Mesenchymal stem cell (in vitro differentiated cells and primary cell): ENCODE measurements at regions not wholly inside any gene's neighbourhood (a gene's known extent, or its start where the extent isn't known, plus 50 kb on each side); places are given as distances from the start of the nearest gene placed in this dataset.
A peak's percentile ranks its signal among the peaks of the same experiment; 100 is the strongest.

ENCODE experiments used
- DNase-seq: peaks from one replicate; pipeline ENCODE4 v3.0.0-alpha.2; 2013
- H2AFZ ChIP-seq: one replicate; pipeline ENCODE4 v1.6.1; 2013; ENCODE audit warnings: low read depth, mild to moderate bottlenecking, control low read depth, inconsistent platforms, low read length, moderate library complexity
- H2AK5ac ChIP-seq: 2 replicates; pipeline ENCODE4 v1.6.1; 2013; ENCODE audit warnings: low read length, moderate library complexity, mild to moderate bottlenecking, inconsistent platforms; ENCODE audit not compliant: severe bottlenecking
- H2BK120ac ChIP-seq: one replicate; pipeline ENCODE4 v1.6.1; 2013; ENCODE audit warnings: low read depth, mild to moderate bottlenecking, inconsistent platforms, low read length, moderate library complexity
- H2BK12ac ChIP-seq, 2 experiments: one replicate each; pipeline ENCODE4 v1.6.1; 2013; ENCODE audit warnings: inconsistent platforms in 2 of 2, low read length in 2 of 2, mild to moderate bottlenecking in 2 of 2, moderate library complexity in 2 of 2, control low read depth in 1 of 2
- H2BK15ac ChIP-seq: one replicate; pipeline ENCODE4 v1.6.1; 2013; ENCODE audit warnings: mild to moderate bottlenecking, low read depth, inconsistent platforms; ENCODE audit not compliant: poor library complexity, severe bottlenecking
- H2BK5ac ChIP-seq: 2 replicates; pipeline ENCODE4 v1.6.1; 2013; ENCODE audit warnings: low read depth, mild to moderate bottlenecking, low read length, control low read depth, inconsistent platforms; ENCODE audit not compliant: poor library complexity, severe bottlenecking
- H3K14ac ChIP-seq, 2 experiments: one replicate each; pipeline ENCODE4 v1.6.1; 2013; ENCODE audit warnings: inconsistent platforms in 2 of 2, low read length in 2 of 2, control low read depth in 1 of 2, mild to moderate bottlenecking in 1 of 2, moderate library complexity in 1 of 2
- H3K18ac ChIP-seq, 2 experiments: one replicate each; pipeline ENCODE4 v1.6.1; 2013; ENCODE audit warnings: inconsistent platforms in 2 of 2, low read length in 2 of 2, control low read depth in 1 of 2, low read depth in 1 of 2, mild to moderate bottlenecking in 1 of 2
- H3K23ac ChIP-seq, 2 experiments: one replicate each; pipeline ENCODE4 v1.6.1; 2013; ENCODE audit warnings: inconsistent platforms in 2 of 2, low read length in 2 of 2, mild to moderate bottlenecking in 2 of 2, moderate library complexity in 2 of 2, control low read depth in 1 of 2
- H3K27ac ChIP-seq: 2 replicates; pipeline ENCODE4 v1.5.1; 2013; ENCODE audit warnings: mild to moderate bottlenecking, moderate library complexity, low read length, control low read depth, inconsistent platforms; ENCODE audit not compliant: poor library complexity, severe bottlenecking
- H3K27me3 ChIP-seq, 2 experiments: 2 replicates each; pipeline versions ENCODE4 v1.6.1 to v1.7.0; 2013; ENCODE audit warnings: low read length in 2 of 2, mild to moderate bottlenecking in 2 of 2, moderate library complexity in 2 of 2, control low read depth in 1 of 2, inconsistent platforms in 1 of 2; ENCODE audit not compliant: control insufficient read depth in 1 of 2, insufficient read depth in 1 of 2
- H3K36me3 ChIP-seq, 2 experiments: 2 replicates each; pipeline versions ENCODE4 v1.6.1 to v1.7.0; 2013; ENCODE audit warnings: low read length in 2 of 2, control low read depth in 1 of 2, inconsistent platforms in 1 of 2, low read depth in 1 of 2, mild to moderate bottlenecking in 1 of 2; ENCODE audit not compliant: insufficient read depth in 2 of 2, control insufficient read depth in 1 of 2
- H3K4ac ChIP-seq, 2 experiments: one replicate each; pipeline ENCODE4 v1.6.1; 2013; ENCODE audit warnings: inconsistent platforms in 2 of 2, low read length in 2 of 2, mild to moderate bottlenecking in 2 of 2, moderate library complexity in 2 of 2, control low read depth in 1 of 2, low read depth in 1 of 2
- H3K4me1 ChIP-seq: 2 replicates; pipeline ENCODE4 v1.6.1; 2013; ENCODE audit warnings: low read depth, low read length, control low read depth; ENCODE audit not compliant: control insufficient read depth, insufficient read depth
- H3K4me2 ChIP-seq: 2 replicates; pipeline ENCODE4 v1.6.1; 2013; ENCODE audit warnings: low read length, mild to moderate bottlenecking, inconsistent platforms; ENCODE audit not compliant: poor library complexity, severe bottlenecking
- H3K4me3 ChIP-seq, 2 experiments: 2 replicates each; pipeline versions ENCODE4 v1.5.1 to v1.7.0; 2013; ENCODE audit warnings: low read length in 2 of 2, mild to moderate bottlenecking in 2 of 2, control low read depth in 1 of 2, low read depth in 1 of 2; ENCODE audit not compliant: insufficient read depth in 1 of 2
- H3K79me1 ChIP-seq: replicated peaks from 2 replicates; pipeline ENCODE4 v1.6.1; 2013; ENCODE audit warnings: mild to moderate bottlenecking, control low read depth, low read length, inconsistent platforms; ENCODE audit not compliant: poor library complexity, severe bottlenecking
- H3K9ac ChIP-seq: 2 replicates; pipeline ENCODE4 v1.7.0; 2013; ENCODE audit warnings: mild to moderate bottlenecking, low read length, moderate library complexity
- H3K9me3 ChIP-seq: 2 replicates; pipeline ENCODE4 v1.7.0; 2013; ENCODE audit warnings: mild to moderate bottlenecking, low read length; ENCODE audit not compliant: control insufficient read depth
- H4K8ac ChIP-seq: one replicate; pipeline ENCODE4 v1.6.1; 2013; ENCODE audit warnings: inconsistent platforms, mild to moderate bottlenecking, low read length, moderate library complexity
- H4K91ac ChIP-seq: one replicate; pipeline ENCODE4 v1.6.1; 2013; ENCODE audit warnings: mild to moderate bottlenecking, low read length, inconsistent platforms
- WGBS: methylation state at CpG from one replicate; pipeline ENCODE4 v1.1.7; 2013; ENCODE audit warnings: mixed read lengths; 5-methylcytosine and 5-hydroxymethylcytosine counted together

GRCh38 chr3:193829781-193830180 is 236.8 kb downstream of the OPA1 start:
- Histone ChIP-seq H2AFZ (no peak overlapping the region), H3K36me3 (no peaks in the 10 kb centered on the region), H3K4me1 (peaks cover 15% of the 10 kb centered on the region), H3K27ac (no peak overlapping the region), H4K91ac (no peak overlapping the region), H4K8ac (no peak overlapping the region), H3K23ac (no peak overlapping the region), H2BK12ac (peak overlapping the region in 1 of 2 experiments; percentile 67), H2BK15ac (no peak overlapping the region), H2BK120ac (no peak overlapping the region), H3K18ac (peak overlapping the region in 1 of 2 experiments; percentile 28), H2BK5ac (no peak overlapping the region), H2AK5ac (no peak overlapping the region), H3K4me2 (no peak overlapping the region), H3K9ac (no peak overlapping the region), H3K4ac (no peak overlapping the region), H3K9me3 (no peaks in the 10 kb centered on the region), H3K14ac (no peak overlapping the region), H3K79me1 (no peaks in the 10 kb centered on the region), H3K4me3 (no peak overlapping the region), H3K27me3 (peaks cover 16 to 19% of the 10 kb centered on the region in 2 experiments)
- WGBS, result 32% methylated on average over 5 of the region's 5 CpGs
- DNase-seq, result peak; percentile 90

GRCh38 chr3:193830791-193831191 is 237.8 kb downstream of the OPA1 start:
- Histone ChIP-seq H3K79me1 (no peaks in the 10 kb centered on the region), H3K18ac (no peak overlapping the region), H2BK120ac (no peak overlapping the region), H2BK12ac (no peak overlapping the region), H2BK15ac (no peak overlapping the region), H3K4me3 (no peak overlapping the region), H4K8ac (no peak overlapping the region), H3K4me1 (peaks cover 14% of the 10 kb centered on the region), H2AFZ (no peak overlapping the region), H3K4ac (no peak overlapping the region), H3K14ac (no peak overlapping the region), H3K9ac (no peak overlapping the region), H3K27me3 (peaks cover 16 to 20% of the 10 kb centered on the region in 2 experiments), H2BK5ac (no peak overlapping the region), H3K36me3 (no peaks in the 10 kb centered on the region), H3K23ac (no peak overlapping the region), H3K4me2 (no peak overlapping the region), H3K9me3 (no peaks in the 10 kb centered on the region), H4K91ac (no peak overlapping the region), H2AK5ac (no peak overlapping the region), H3K27ac (no peak overlapping the region)
- no peak for DNase-seq
- WGBS, result over 99% methylated on average over 8 of the region's 8 CpGs

GRCh38 chr3:193831495-193832455 is 238.8 kb downstream of the OPA1 start:
- Histone ChIP-seq H2AFZ (peak overlapping the region; percentile 33), H3K9me3 (no peaks in the 10 kb centered on the region), H3K4me2 (no peak overlapping the region), H4K91ac (peak overlapping the region; percentile 6), H3K23ac (no peak overlapping the region), H3K9ac (no peak overlapping the region), H3K4me1 (peaks cover 6% of the 10 kb centered on the region), H4K8ac (no peak overlapping the region), H3K79me1 (no peaks in the 10 kb centered on the region), H2BK5ac (no peak overlapping the region), H2BK12ac (peak overlapping the region in 1 of 2 experiments; percentile 15), H3K27me3 (peaks cover 19 to 27% of the 10 kb centered on the region in 2 experiments), H2AK5ac (no peak overlapping the region), H3K4ac (peak overlapping the region in 1 of 2 experiments; percentile 32), H3K4me3 (no peak overlapping the region), H3K36me3 (no peaks in the 10 kb centered on the region), H3K14ac (no peak overlapping the region), H3K18ac (no peak overlapping the region), H3K27ac (no peak overlapping the region), H2BK15ac (no peak overlapping the region), H2BK120ac (no peak overlapping the region)
- 91% methylated on average over 24 of the region's 24 CpGs for WGBS
- DNase-seq, result peak; percentile 62

- Histone ChIP-seq H3K4ac (no peak overlapping the region), H3K23ac (no peak overlapping the region), H3K4me3 (no peak overlapping the region), H3K18ac (no peak overlapping the region), H3K27me3 (peaks cover 30 to 38% of the 10 kb centered on the region in 2 experiments), H3K4me2 (no peak overlapping the region), H2BK15ac (no peak overlapping the region), H3K9ac (no peak overlapping the region), H4K8ac (no peak overlapping the region), H2BK5ac (no peak overlapping the region), H2BK120ac (no peak overlapping the region), H3K14ac (no peak overlapping the region), H3K79me1 (no peaks in the 10 kb centered on the region), H2AFZ (no peak overlapping the region), H3K9me3 (no peaks in the 10 kb centered on the region), H3K27ac (no peak overlapping the region), H2BK12ac (no peak overlapping the region), H3K36me3 (no peaks in the 10 kb centered on the region), H2AK5ac (no peak overlapping the region), H4K91ac (no peak overlapping the region), H3K4me1 (peaks cover 6% of the 10 kb centered on the region)
- 99% methylated on average over 4 of the region's 5 CpGs for WGBS
- DNase-seq, result no peak
These were observed 239.9 kb downstream of the OPA1 start for GRCh38 chr3:193832833-193833413.
